ENCODE measurements at regions not wholly inside any gene's neighbourhood (a gene's known extent, or its start where the extent isn't known, plus 50 kb on each side); places are given as distances from the start of the nearest gene placed in this dataset.

DNA sequence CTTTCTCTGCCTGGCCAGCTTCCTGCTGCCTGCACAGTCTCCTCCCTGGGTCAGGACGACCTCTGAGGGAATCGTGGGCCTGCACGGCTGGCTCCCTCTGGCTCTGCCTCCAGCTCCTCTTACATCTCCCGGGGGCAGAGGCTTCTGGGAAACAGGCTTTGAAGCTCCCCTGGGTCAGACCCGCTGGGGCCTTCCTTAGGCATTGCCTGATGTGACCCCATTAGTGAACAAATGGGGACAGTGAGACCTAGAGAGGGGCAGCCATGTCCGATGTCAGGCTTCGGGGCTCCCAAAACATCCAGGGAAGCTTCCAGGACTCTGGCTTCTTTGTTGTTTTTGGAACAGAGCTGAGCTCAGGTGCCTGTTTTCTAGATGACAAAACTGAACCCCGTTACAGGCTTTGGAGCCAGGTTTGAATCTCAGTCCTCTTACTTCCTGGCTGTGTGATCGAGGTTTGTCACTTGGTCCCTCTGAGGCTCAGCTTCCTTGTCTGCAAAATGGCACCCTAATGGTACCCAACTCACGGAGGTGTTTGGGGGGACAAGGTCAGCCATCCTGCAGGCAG lies 94.3 kb downstream of the CEBPB start:
- FAIRE-seq (no peak), DNase-seq (ENCODE audit: insufficient read length, low spot score) (no peak)

DNA sequence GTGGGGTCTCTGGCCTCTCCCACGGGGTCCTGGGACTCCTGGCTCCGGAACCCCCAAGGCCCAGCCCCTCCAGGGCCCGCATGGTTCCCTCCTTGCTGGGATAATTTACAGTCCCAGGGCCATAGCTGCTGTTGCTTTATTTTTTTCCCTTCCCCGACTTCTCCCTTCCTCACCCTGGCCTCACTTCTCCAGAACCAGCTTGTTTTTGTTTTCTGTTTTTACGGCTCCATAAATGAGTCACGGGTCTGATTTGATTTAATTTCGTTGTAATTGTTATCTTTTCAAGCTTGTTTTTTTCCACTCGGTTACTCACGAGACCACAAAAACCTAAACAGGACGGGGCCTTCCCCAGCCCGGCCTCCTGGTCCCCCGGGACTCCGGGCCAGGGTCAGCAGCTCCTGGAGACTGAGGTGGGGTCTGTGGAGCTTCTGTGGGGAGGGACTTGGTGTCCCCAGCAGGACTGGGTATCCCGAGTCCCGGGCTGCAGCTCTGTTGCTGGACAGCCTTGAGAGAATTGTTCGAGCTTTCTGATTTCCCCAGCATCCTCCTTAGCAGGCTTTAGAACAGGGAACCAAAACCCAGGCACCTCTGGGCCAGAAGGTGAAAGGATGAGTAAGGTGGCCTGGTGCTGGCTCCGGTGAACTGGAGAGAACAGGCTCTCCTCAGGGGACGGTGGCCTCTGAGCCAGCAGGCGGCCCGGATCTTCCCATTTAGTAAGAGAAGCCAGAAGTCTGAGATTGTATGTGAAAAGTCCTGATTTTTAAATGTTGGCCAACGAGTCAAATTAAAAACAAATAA lies 94.9 kb downstream of the CEBPB start:
- FAIRE-seq (no peak), DNase-seq (ENCODE audit: insufficient read length, low spot score) (peak; percentile 69)

DNA sequence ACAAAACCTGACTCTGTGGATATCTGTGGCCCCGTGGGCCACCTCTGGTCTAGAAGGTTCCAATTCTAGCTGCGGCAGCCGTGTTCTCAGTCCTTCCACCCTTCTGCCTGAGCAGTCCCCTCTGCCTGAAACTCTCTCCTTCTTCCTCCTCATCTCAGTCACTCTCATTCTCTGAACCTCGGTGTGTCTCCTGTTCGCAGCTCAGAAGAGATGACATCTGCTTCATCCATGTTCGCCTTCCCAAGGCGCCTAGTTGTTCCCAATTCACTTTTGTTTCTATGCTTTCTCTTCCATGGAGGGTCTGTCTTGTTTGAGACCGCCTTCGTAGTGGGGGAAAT lies 95.5 kb downstream of the CEBPB start:
- DNase-seq (ENCODE audit: insufficient read length, low spot score) (peak; percentile 33), FAIRE-seq (no peak)

DNA sequence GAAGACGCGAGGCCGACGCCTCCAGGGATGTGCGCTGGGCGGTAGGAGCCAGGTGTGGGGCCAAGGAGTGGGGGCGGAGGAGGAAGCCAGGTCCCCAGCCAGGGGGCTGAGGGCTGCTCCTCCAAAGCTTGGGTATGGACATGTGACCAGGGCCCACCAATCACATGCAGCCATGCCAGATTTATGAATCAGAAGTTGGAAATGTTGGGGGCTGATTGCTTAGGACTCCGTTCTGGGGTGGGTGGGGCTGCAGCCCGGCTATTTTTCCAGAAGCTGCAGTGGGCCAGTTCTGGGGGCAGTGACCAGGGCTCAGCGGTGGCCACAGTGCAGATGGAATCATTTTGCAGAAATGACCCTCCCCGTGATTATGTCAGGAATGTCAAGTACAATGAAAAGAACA lies 96.0 kb downstream of the CEBPB start:
- FAIRE-seq (no peak), DNase-seq (ENCODE audit: insufficient read length, low spot score) (peak; percentile 53)

DNA sequence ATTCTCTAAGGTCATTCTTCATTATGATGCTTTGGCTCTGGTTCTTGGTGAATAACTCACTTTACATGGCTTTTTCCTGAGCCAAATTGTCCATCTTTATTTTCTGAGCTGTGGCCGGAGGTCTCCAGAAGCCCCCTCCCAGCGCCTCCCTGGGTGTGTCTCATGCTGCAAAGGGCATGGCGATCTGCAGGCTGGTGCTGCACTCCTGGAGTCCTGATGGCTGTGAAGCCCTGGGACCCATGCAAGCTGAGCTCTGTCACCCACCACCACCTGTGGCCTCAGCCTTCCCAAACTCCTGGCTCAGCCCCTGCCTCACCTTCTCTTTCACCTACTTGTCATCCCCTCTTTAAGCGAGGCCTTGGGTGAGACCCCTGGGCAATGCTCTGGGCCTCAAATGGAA lies 96.9 kb downstream of the CEBPB start:
- FAIRE-seq, result no peak

DNA sequence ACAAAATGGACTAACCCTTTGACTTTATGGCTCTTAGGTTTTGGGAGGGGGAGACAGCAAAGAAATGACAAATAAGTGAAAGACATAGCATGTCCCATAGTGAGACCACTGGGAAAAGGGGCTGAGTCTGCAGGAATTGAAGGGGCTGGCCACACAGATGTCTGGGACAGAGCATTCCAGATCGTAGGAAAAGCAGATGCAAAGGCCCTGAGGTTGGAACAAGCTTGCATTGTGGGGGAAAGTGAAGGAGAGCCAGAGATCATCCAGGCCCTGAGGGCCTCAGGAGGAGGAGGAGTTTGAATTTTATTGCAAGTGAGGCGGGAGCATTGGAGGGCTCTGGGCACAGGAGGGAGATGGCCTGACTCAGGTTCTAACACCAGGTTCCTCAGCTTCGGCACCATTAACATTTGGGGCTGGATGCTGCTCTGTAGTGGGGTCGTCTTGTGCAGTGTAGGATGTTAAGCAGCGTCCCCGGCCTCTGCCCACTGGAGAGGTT lies 97.5 kb downstream of the CEBPB start:
- FAIRE-seq (no peak), DNase-seq (ENCODE audit: insufficient read length, low spot score) (no peak)

More for the DNA sequence above, 96.9 kb downstream of the CEBPB start:
- DNase-seq (ENCODE audit: insufficient read length, low spot score), result no peak

DNA sequence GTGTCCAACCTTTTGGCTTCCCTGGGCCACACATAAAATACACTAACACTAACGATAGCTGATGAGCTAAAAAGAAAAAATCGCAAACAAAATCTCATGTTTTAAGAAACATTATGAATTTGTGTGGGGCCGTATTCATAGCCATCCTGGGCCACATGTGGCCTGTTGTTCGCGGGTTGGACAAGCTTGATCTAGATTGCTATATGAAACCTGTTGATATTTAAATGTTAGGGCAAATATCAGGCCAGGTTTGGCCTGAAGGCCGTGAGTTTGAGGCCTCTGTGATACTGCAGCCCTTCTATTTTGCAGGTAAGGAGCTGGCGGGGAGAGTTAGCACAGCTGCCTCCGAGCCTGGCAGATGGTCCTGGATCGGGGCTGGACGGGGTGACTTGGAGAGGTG lies 99.0 kb downstream of the CEBPB start:
- FAIRE-seq (no peak), DNase-seq (ENCODE audit: insufficient read length, low spot score) (no peak)

DNA sequence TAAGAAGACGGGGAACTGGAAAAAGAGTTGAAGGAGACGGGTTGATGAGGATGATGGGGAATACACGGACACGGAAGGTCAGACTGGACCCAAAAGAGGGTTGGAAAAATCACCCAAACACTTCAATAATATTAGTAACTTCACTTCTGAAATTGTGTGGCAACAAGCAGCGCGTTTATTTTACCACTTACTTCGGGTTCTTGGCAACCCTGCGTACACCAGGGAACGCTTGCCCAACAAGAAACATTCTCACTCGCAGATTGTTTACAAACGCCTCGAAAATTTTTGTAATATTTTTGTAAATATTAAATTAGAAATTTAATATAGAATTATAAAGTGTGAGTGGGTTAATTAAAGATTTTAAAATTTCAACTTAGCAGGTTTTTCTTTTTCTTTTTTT lies 99.5 kb downstream of the CEBPB start:
- DNase-seq (ENCODE audit: insufficient read length, low spot score), result no peak
- FAIRE-seq, result no peak

DNA sequence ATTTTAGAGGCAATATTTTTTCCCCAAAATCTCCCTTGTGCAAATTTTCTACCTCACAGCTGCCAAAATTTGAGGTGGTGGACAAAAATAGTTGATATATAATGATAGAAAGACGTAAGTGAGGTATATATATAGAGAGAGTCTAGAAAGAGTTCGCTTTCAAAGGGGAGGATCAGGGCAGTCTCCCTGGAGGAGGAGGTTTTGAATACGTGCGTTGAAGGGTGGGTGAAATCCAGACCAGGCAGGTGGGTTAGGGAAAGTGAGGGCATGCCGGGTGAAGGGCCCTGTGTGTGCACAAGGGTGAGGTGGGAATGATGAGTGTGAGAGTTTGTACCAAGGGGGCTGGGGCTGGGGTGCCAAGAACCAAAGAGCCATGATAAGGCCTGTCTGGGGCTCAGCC lies 100.2 kb downstream of the CEBPB start:
- no peak for FAIRE-seq
- DNase-seq (ENCODE audit: insufficient read length, low spot score), result no peak

DNA sequence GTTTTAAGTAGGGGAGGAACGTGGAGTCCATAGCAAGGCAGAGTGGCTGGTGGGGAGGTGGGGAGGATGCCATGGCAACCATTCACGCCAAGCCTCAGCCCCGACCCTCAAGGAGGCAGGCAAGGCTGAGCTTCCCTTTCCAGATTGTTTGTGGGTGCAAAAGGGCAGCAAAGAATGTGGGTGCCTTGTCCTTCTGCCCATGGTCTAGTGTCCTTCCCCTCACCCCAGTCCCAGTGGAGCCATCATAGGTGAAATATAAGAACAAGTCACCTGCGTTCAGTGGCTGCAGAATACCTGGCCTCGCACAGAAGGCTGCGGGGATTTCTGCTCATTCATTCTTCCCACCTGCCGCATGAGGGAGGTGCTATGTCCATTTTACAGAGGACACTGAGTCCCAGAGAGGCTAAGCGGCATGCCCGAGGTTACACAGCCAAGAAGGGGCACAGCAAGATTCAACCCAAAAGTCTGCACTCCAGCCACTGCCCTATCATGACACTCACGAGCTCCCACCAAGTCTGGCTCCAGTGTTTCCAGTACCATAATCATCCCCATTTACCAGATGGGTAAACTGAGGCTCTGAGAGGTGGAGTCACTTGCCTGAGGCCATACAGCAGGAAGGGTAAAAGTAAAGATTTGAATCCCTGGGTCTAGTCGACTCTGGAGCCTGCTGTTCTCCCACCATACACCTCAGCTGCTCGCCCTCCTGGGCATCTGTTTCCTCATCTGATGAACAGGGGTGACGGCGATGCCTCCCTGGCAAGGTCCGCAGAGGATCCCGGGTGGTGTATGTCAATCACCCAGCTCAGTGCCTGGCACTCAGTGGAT lies 100.8 kb downstream of the CEBPB start:
- FAIRE-seq (no peak), DNase-seq (ENCODE audit: insufficient read length, low spot score) (no peak)

DNA sequence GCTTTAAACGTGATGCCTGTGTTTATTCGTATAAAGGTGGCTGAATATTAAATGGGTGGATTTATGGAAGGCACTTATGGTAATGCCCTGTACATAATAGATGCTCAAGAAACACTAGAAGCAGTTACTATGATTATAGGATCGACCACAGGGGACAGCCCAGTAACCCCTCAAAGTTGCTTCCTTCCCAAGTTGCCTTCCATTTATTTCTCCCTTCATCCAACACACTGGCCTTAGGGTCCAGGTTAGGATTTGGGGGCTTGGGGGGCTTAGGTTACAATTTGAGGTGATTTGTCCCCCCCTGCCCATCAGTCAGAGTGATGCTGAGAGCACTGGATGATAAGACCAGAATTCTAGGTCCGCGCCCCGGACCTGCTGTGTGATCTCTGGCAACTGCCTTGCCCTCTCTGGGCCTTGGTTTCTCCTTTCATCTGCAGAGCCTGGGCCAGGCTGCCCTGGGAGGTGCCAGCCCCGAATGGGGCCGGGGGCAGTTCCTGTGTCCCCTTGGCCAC lies 101.5 kb downstream of the CEBPB start:
- no peak for FAIRE-seq
- DNase-seq (ENCODE audit: insufficient read length, low spot score), result no peak

DNA sequence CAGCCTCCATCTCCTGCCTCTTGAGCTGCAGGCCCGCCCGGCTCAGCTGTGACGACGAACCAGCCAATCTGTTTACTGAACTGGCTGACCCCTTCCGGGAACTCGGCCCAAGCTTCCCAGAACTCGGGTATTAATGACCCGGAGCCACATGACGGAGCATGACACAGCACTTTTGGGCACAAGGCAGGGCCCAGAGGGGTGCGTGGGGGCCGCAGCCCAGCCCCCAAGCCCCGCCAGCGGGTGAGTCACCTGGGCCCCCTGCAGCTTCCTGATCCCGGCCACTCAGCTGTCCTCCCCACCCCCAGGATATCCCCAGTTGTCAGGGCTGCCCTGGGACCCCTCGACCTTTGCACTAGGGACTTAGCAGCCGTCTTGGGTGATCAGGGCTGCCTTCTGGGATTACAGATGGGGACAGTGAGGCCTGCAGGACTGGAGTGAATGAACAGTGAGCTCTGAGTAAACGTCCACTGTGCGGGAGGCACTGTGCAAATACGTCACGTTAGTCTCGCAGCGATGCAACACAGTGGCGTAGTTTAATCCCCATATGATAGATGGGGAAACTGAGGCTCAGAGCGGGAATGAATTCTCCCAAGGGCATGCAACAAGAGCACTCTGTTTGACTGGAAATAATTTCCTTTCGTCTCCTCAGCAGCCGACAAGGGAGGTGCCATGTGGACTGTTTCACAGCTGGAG lies 102.1 kb downstream of the CEBPB start:
- no peak for DNase-seq (ENCODE audit: insufficient read length, low spot score)
- no peak for FAIRE-seq

DNA sequence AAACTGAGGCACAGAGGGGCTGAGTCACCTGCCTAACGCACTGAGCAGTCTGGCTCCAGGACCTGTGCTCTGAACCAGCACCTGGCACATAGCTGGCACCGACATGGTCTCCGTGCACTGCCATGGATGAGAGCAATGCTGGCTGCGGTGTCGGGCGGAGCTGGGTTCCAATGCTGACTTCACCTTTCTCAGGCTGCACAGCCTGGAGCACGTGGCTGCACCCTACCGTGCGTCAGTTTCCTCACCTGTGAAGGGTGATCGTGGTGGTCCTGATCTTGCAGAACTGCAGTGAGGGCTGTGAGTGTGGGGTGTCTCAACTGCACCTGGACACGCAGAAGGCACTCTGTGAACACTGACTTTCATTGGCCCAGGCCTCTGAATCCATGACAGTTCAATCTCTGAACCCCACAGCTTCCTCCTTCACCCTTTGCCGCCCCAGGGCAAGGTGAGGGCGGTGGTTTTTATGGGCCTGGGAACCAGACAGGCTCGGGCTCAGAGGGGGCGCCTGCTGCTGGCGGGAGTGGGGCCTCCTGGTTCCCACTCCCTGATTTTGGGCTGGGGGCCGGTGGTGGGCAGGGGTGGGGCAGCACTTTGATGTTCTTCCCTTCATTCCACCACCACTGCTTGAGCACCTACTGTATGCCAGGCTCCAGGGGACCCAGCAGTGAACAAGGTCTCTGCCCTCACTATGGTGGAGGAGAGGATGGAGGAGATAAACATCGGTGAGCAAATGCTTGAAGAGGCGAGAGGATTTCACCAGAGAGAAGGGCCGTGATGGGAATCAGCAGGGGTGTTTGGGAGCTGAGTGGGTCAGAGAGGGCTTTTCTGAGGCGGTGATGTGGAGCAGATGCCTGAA lies 102.9 kb downstream of the CEBPB start:
- FAIRE-seq, result no peak

DNA sequence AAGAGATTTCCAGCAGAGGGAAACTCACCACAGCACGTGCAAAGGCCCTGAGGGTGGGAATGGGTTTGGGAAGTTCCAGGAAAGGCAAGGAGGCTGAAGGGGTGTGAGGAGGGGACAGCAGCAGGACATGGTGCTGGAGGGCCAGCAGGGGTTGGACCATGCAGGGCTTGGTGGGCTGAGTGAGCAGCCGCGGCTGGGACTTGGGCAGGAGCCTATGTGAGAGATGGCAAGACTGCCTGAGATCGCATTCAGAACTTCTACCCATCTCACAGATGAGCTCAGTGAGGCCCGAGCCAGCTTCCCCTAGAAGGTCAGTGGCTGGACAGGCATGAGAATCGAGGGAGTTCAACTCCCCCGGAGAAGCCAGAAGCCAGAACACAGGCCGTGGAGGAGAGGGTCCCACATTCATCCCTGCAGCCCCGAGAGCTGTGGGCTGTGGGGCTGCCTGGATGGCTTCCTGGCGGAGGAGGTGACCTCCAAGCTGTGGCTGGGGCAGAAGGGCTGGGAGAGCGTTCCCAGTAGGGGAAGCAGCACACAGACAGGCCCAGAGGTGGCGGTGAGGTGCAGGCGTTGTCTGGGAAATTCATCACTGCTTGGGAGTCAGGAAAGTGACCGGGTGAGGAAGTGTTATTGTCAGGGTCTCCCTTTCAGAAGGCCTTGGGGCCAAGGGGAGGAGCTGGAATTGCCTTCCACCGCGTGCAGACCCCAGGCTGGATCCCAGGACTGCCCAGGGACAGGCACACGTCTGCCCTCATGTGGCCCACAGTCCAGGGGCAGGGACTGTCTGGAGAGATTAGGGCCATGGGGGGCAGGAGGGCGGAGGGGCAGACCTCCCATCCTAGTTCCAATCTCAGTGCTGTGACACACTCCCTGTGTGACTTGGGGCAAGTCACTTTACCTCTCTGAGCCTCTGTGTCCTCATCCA lies 103.8 kb downstream of the CEBPB start:
- no peak for DNase-seq (ENCODE audit: insufficient read length, low spot score)
- no peak for FAIRE-seq

More for the DNA sequence above, 102.9 kb downstream of the CEBPB start:
- no peak for DNase-seq (ENCODE audit: insufficient read length, low spot score)

DNA sequence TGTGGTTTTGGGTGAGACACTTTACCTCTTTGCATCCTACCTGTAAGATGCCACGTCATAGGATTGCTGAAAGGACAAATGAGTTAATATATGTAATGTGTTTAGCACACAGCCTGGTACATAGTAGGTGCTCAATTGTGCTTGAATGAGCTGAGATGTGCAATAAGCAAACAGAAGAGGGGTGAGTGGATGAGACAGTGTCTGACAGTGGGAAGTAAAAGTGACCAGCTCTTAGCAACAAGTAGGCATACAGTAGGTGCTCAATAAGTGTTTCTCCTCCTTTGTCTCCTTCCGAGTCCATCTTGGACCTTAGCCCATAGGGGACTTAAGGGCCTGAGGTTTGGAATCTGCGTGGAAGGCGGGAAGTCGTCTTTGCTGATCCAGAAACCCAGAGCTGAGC lies 104.7 kb downstream of the CEBPB start:
- no peak for DNase-seq (ENCODE audit: insufficient read length, low spot score)
- FAIRE-seq, result no peak

DNA sequence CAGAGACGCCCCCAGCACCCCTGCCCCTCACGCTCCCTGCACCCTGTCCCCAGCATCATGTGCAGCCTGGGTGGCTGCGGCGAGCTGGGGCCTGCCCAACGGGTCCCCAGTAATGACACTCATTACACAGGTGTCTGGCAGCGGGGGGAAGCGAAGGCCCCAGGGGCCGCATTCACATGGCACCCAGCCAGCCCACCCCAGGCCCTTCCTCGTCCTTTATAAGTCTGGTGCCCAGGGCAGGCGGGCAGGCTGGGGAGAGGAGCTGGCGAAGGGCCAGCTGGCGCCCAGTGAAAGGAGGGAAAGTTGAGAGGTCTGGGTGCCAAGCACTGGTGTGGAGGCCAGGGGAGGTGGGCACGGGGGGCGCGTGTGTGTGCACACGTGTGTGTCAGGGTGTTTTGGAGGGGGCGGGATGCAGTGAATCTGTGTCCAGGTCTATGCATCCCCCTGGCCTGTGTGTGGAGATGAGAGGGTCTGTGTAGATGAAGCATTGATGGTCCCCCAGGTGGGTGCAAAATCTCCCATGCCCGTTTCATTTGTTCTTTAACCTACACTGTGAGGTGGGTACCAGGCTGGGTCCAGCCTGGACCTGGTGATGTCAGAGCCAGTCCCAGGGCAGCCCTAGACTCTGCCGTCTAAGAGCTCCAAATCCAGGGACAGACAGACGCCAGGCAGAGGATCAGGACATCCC lies 105.3 kb downstream of the CEBPB start:
- FAIRE-seq (no peak), DNase-seq (ENCODE audit: insufficient read length, low spot score) (no peak)

DNA sequence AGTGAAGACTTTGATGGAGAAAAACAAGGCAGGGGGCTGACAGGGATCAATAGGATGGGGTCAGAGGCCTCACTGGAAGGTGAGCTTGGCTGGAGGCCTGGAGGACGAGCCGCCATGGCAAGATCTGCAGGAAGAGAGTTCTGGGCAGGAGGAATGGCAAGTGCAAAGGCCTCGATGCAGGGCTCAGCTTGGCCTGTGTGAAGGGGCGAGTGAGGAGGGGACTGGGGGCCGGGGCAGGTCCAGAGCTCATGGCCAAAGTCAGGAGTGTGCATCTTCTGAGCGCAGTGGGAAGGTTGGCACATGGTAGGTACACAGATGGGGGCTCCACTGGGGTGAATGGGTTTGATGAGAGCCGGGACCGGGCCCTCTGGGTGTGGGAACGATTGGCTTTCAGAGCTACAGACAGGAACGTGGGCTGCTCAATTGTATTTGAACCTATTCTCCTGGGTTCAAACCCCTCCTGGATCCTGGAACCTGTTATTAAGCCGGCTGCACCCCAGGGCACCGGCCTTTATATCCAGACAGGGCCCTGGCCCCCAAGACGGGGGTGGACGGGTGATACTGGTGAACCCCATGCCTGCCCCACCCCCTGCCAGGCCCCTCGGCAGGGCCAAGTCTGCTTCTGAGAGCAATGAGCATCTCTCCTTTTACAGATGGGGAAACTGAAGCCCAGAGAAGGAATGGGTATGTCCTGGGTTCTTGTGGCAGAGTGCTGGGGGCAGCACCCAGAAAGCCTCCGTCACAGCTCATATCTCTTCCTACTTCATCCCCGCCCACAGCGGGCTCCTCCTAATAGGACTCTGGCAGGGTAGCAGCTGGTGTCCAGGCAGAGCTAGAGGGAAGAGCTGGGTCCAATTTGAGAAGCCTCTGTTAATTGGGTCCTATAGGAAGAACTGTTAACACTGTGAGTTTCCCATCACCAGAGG lies 106.1 kb downstream of the CEBPB start:
- FAIRE-seq, result no peak
- DNase-seq (ENCODE audit: insufficient read length, low spot score), result no peak

Measured in GM19239 (cell line).